NCI-H510A treated with DMSO at 0.1 percent for 48 hours (cell line): ENCODE measurements at regions not wholly inside any gene's neighbourhood (a gene's known extent, or its start where the extent isn't known, plus 50 kb on each side); places are given as distances from the start of the nearest gene placed in this dataset.

ENCODE experiments used
- DNase-seq: peaks from one replicate; lab custom pipeline; 2025; lab: John Stamatoyannopoulos, UW

GRCh38 chr16:47026947-47027346, 53.5 kb upstream of the DNAJA2 start:
- DNase-seq = no peak

GRCh38 chr16:47026492-47026891, 53.0 kb upstream of the DNAJA2 start:
- peak; percentile 59 for DNase-seq

GRCh38 chr16:47025641-47026040, 52.2 kb upstream of the DNAJA2 start:
- no peak for DNase-seq
